ENCODE measurements at regions not wholly inside any gene's neighbourhood (a gene's known extent, or its start where the extent isn't known, plus 50 kb on each side); places are given as distances from the start of the nearest gene placed in this dataset.

GRCh38 chr7:41334071-41334862 is 368.6 kb downstream of the INHBA start:
- H2AFZ ChIP-seq (ENCODE audit: insufficient read depth, low read depth, low read length, poor library complexity, severe bottlenecking) = no peak overlapping the region
- H4K20me1 ChIP-seq (ENCODE audit: insufficient read depth, low read length) = no peaks in the 10 kb centered on the region
- no peak overlapping the region for H3K4me2 ChIP-seq (replicated peaks; ENCODE audit: extremely low read depth, low read length, poor library complexity, severe bottlenecking)
- H3K4me1 ChIP-seq (ENCODE audit: control insufficient read depth in 1 of 2, insufficient read depth in 2 of 2, low read length in 2 of 2) = no peaks in the 10 kb centered on the region
- no peak overlapping the region for H3K4me3 ChIP-seq (replicated peaks in 1 of 3; ENCODE audit: low read depth in 2 of 3, low read length in 3 of 3)
- Mint-ChIP-seq H3K36me3 (no peaks in the 10 kb centered on the region), H3K27me3 (ENCODE audit: low read depth in 3 of 3) (peaks cover 0 to 2% (median 0%) of the 10 kb centered on the region in 3 donors), H3K4me1 (no peaks in the 10 kb centered on the region), H3K9me3 (peaks cover 0 to 3% (median 0%) of the 10 kb centered on the region in 7 donors), H3K4me3 (no peak overlapping the region), H3K27ac (no peak overlapping the region)
- no peak overlapping the region for H3K9ac ChIP-seq (ENCODE audit: insufficient read depth, low read length, poor library complexity, severe bottlenecking)
- H3K9me3 ChIP-seq (replicated peaks in 1 of 2; ENCODE audit: control insufficient read depth in 1 of 2, insufficient read depth in 1 of 2, low read length in 2 of 2) = no peaks in the 10 kb centered on the region
- no peaks in the 10 kb centered on the region for H3K79me2 ChIP-seq (ENCODE audit: insufficient read depth, low read length)
- DNase-seq = no peak
- H3K27me3 ChIP-seq (ENCODE audit: control insufficient read depth in 2 of 2, insufficient read depth in 2 of 2, low read length in 2 of 2) = no peaks in the 10 kb centered on the region
- TF ChIP-seq CTCF (IDR thresholded peaks at IDR 0.05) = no peak
- WGBS (ENCODE audit: insufficient coverage) = 100% methylated on average over 1 of the region's 4 CpGs
- intact Hi-C loops (cut with micrococcal nuclease) = no loop called here
- no peak overlapping the region for H3K27ac ChIP-seq (ENCODE audit: low read depth in 1 of 2, low read length in 2 of 2)
- H3K36me3 ChIP-seq (replicated peaks in 1 of 2; ENCODE audit: control insufficient read depth in 1 of 2, insufficient read depth in 2 of 2, low read length in 2 of 2) = no peaks in the 10 kb centered on the region

GRCh38 chr7:41333511-41333910 is 369.4 kb downstream of the INHBA start:
- intact Hi-C loops (cut with micrococcal nuclease) = no loop called here
- Histone ChIP-seq H3K9ac (ENCODE audit: insufficient read depth, low read length, poor library complexity, severe bottlenecking) (no peak overlapping the region), H2AFZ (ENCODE audit: insufficient read depth, low read depth, low read length, poor library complexity, severe bottlenecking) (no peak overlapping the region), H3K4me3 (replicated peaks in 1 of 3; ENCODE audit: low read depth in 2 of 3, low read length in 3 of 3) (no peak overlapping the region), H3K27me3 (ENCODE audit: control insufficient read depth in 2 of 2, insufficient read depth in 2 of 2, low read length in 2 of 2) (no peaks in the 10 kb centered on the region), H3K27ac (ENCODE audit: low read depth in 1 of 2, low read length in 2 of 2) (no peak overlapping the region), H3K9me3 (replicated peaks in 1 of 2; ENCODE audit: control insufficient read depth in 1 of 2, insufficient read depth in 1 of 2, low read length in 2 of 2) (no peaks in the 10 kb centered on the region), H3K36me3 (replicated peaks in 1 of 2; ENCODE audit: control insufficient read depth in 1 of 2, insufficient read depth in 2 of 2, low read length in 2 of 2) (no peaks in the 10 kb centered on the region), H3K4me2 (replicated peaks; ENCODE audit: extremely low read depth, low read length, poor library complexity, severe bottlenecking) (no peak overlapping the region), H4K20me1 (ENCODE audit: insufficient read depth, low read length) (no peaks in the 10 kb centered on the region), H3K79me2 (ENCODE audit: insufficient read depth, low read length) (no peaks in the 10 kb centered on the region), H3K4me1 (ENCODE audit: control insufficient read depth in 1 of 2, insufficient read depth in 2 of 2, low read length in 2 of 2) (no peaks in the 10 kb centered on the region)
- no peaks in the 10 kb centered on the region for H3K36me3 Mint-ChIP-seq
- H3K27ac Mint-ChIP-seq = no peak overlapping the region
- peaks cover 0 to 2% (median 0%) of the 10 kb centered on the region in 3 donors for H3K27me3 Mint-ChIP-seq (ENCODE audit: low read depth in 3 of 3)
- DNase-seq = no peak
- H3K4me3 Mint-ChIP-seq = no peak overlapping the region
- no peaks in the 10 kb centered on the region for H3K4me1 Mint-ChIP-seq
- peaks cover 0 to 3% (median 0%) of the 10 kb centered on the region in 7 donors for H3K9me3 Mint-ChIP-seq
- TF ChIP-seq CTCF (IDR thresholded peaks at IDR 0.05) = no peak

All from CD14-positive monocyte (primary cell).